NB4 (cell line): ENCODE measurements at regions not wholly inside any gene's neighbourhood (a gene's known extent, or its start where the extent isn't known, plus 50 kb on each side); places are given as distances from the start of the nearest gene placed in this dataset.

ENCODE experiments used
- POLR2A ChIP-seq: IDR thresholded peaks from 2 replicates; pipeline ENCODE4 v1.6.1; 2011; ENCODE audit warnings: mild to moderate bottlenecking; ENCODE audit not compliant: insufficient read length; ENCODE audit errors: extremely low read depth
- TF ChIP-seq, protein P1 (sequence below): IDR thresholded peaks from one replicate; pipeline ENCODE4 v1.5.1; 2012; ENCODE audit warnings: low read depth, low read length
- TF ChIP-seq, protein P2 (sequence below): IDR thresholded peaks from 2 replicates; pipeline ENCODE4 v1.6.1; 2011; ENCODE audit warnings: low read depth, low read length

DNA sequence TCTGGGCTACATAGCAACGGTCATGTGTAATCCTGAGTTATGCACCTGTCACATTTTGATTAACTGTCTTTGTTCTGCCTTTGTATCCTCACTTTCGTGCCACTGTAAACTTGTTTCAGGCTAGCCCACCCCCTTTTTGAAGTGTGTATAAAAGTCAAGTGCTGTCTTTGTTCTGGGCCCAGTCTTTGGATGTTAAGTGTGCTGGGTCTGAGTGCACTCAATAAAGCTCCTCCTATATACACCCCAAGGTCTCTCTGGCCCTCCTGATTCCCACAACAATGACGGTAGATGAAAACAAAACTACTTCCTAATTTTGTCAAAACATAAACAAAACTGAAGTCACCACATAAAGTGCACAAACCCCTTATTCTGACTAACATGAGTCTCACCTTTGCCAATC lies 633.4 kb downstream of the DSC3 start:
- TF ChIP-seq, protein P1, sequence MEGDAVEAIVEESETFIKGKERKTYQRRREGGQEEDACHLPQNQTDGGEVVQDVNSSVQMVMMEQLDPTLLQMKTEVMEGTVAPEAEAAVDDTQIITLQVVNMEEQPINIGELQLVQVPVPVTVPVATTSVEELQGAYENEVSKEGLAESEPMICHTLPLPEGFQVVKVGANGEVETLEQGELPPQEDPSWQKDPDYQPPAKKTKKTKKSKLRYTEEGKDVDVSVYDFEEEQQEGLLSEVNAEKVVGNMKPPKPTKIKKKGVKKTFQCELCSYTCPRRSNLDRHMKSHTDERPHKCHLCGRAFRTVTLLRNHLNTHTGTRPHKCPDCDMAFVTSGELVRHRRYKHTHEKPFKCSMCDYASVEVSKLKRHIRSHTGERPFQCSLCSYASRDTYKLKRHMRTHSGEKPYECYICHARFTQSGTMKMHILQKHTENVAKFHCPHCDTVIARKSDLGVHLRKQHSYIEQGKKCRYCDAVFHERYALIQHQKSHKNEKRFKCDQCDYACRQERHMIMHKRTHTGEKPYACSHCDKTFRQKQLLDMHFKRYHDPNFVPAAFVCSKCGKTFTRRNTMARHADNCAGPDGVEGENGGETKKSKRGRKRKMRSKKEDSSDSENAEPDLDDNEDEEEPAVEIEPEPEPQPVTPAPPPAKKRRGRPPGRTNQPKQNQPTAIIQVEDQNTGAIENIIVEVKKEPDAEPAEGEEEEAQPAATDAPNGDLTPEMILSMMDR, result no peak
- TF ChIP-seq POLR2A, result no peak
- TF ChIP-seq, protein P2, sequence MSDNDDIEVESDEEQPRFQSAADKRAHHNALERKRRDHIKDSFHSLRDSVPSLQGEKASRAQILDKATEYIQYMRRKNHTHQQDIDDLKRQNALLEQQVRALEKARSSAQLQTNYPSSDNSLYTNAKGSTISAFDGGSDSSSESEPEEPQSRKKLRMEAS, result no peak
